ENCODE measurements at regions not wholly inside any gene's neighbourhood (a gene's known extent, or its start where the extent isn't known, plus 50 kb on each side); places are given as distances from the start of the nearest gene placed in this dataset.

DNA sequence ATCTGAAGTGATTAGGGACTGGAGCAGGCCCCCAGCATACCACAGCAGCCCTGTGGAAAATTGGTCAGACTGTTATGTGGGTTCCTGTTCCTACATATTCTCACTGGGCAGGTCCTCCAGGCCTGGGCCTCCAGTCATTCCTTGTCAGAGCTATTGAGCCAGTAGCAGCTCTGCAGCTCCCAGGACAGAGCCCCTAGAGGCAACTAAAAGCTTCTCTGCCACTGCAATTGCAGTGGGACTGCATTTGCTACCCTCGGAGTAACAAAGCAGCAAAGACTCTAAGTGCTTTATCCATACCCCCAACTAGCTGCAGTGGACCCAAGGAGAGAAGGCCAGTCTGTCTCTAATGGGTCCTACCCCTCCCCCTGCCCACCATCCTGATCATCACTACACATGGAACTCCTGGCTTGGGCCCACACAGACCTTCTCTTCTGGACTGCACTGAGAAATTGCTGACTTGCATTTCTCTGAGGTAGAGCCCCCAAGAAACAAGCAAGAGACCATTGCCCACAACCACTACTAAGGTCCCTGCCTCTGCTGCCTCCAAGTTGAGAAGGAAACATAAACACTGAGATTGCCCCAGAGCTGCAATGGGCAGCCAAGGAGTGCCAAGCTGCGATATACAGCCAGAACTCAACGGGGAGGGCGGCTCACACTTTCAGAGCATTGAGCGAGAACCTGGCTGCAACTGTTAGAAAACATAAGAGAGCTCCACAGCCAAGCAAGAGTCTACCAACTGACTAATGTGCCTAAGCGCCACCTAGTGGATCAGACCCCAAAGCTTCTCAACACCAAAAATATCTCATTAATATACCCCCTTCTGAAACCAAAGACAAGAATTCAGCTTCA is 738.7 kb upstream of the NDST4 start:
- TF ChIP-seq, protein P1, sequence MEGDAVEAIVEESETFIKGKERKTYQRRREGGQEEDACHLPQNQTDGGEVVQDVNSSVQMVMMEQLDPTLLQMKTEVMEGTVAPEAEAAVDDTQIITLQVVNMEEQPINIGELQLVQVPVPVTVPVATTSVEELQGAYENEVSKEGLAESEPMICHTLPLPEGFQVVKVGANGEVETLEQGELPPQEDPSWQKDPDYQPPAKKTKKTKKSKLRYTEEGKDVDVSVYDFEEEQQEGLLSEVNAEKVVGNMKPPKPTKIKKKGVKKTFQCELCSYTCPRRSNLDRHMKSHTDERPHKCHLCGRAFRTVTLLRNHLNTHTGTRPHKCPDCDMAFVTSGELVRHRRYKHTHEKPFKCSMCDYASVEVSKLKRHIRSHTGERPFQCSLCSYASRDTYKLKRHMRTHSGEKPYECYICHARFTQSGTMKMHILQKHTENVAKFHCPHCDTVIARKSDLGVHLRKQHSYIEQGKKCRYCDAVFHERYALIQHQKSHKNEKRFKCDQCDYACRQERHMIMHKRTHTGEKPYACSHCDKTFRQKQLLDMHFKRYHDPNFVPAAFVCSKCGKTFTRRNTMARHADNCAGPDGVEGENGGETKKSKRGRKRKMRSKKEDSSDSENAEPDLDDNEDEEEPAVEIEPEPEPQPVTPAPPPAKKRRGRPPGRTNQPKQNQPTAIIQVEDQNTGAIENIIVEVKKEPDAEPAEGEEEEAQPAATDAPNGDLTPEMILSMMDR (IDR thresholded peaks at IDR 0.05): peak; percentile 34
- no peak for TF ChIP-seq SIN3A (IDR thresholded peaks at IDR 0.05; ENCODE audit: borderline replicate concordance, insufficient read depth, low read depth, low read length)
- TF ChIP-seq POLR2AphosphoS5 (IDR thresholded peaks at IDR 0.05; ENCODE audit: low read depth, low read length): no peak
